ENCODE measurements at regions not wholly inside any gene's neighbourhood (a gene's known extent, or its start where the extent isn't known, plus 50 kb on each side); places are given as distances from the start of the nearest gene placed in this dataset.
"Not testable (repeated sequence)": the region's sequence is repeated elsewhere in the genome, so short reads cannot be mapped to it uniquely, and the experiment has no call there.

- in situ Hi-C loops (cut with HindIII; ENCODE audit: low pct_ligation_motif_present, low pct_unique_long_range_greater_than_20kb, low sequenced_read_pairs): no loop called here
- DNase-seq: no peak
Measured at GRCh38 chr3:139127101-139127500, 82.4 kb upstream of the PRR23C start.

DNA sequence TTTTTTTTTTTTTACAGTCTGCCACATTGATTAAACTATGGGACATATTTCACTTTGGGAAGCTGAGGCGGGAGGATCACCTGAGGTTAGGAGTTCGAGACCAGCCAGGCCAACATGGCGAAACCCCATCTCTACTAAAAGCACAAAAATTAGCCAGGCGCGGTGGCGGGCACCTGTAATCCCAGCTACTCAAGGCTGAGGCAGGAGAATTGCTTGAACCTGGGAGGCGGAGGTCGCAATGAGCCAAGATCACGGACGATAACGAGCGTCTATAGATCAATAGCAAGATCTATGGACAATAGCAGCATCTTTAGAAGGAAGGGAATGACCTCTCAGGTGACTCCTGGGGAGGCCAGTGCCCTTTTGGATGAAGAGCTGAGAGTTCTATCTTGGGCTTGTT, 82.9 kb upstream of the PRR23C start:
- DNase-seq; in situ Hi-C loops (cut with HindIII; ENCODE audit: low pct_ligation_motif_present, low pct_unique_long_range_greater_than_20kb, low sequenced_read_pairs): not testable (repeated sequence)

DNA sequence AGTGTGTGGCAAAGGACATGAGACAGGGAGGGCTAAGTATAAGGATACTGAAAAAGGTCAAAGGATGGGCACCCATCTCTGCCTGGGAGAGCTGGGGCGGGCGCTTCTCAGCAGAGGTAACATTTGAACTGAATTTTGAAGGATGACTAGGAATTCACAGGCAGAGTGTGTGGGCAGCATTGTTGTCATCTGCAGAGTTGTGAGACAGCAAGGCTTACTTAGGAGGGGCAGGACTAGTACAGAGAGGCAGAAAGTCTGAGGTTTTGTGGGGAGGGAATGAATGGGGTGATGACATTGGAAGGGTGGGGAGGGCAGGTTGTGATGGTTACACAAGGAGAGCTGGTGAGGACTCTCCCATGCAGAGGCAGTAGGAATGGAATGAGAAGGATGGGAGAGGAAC, 84.1 kb upstream of the PRR23C start:
- in situ Hi-C loops (cut with HindIII; ENCODE audit: low pct_ligation_motif_present, low pct_unique_long_range_greater_than_20kb, low sequenced_read_pairs): no loop called here
- no peak for DNase-seq

DNA sequence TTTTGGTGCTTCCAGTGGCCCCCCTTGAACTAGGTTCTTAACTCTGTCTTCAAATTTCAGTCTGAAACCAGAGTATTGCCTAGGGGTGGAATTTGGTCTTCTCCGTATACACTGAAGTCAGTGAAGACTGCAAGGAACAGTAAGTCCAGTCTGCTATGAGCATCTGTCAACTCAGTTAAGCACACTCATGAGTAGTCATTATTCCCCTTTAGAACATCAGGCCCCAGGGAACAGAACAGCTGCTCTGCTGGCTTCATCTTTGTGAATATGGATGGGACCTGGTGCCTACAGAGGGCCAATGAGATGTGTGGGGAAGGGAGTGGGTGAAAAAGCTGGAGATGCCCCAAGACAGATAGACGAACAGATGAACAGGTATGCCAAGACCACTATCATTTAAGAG, 85.2 kb upstream of the PRR23C start:
- in situ Hi-C loops (cut with HindIII; ENCODE audit: low pct_ligation_motif_present, low pct_unique_long_range_greater_than_20kb, low sequenced_read_pairs): no loop called here
- no peak for DNase-seq

GRCh38 chr3:139130390-139131140, 85.9 kb upstream of the PRR23C start:
- in situ Hi-C loops (cut with HindIII; ENCODE audit: low pct_ligation_motif_present, low pct_unique_long_range_greater_than_20kb, low sequenced_read_pairs): no loop called here
- no peak for DNase-seq

- no peak for DNase-seq
- in situ Hi-C loops (cut with HindIII; ENCODE audit: low pct_ligation_motif_present, low pct_unique_long_range_greater_than_20kb, low sequenced_read_pairs): no loop called here
Measured at GRCh38 chr3:139131951-139132350, 87.3 kb upstream of the PRR23C start.

GRCh38 chr3:139132976-139133375, 88.3 kb upstream of the PRR23C start:
- DNase-seq: no peak

DNA sequence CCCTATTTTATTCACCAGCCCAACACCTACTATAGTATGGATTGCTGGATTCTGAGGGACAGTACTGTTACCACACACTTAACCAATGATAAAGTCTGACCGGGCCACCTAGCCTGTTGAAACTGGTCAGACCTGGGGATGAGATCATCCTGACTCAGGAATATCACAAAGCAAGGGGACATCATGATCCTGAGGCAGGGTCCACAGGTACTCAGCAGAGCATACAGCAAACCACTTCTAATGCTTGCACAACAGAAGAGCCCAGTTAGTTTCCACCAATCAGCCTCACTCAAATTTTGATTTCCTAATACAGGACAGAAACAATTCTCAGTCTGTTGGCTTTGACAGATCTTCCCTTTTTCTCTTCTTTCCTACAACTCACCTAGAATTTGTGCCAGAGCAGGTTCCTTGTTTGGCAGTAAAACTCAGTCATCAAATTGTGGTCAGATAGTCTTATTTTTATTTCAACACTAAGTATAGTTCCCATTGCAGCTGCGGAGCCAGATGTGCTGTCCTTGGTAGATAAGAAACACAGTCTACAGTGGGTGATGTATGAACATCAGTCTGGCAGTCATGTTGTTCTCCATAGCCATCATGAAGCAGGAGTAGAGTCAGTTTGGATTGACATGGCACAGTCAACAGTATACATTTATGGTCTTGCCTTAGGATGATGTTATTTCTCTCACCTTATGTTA, 90.1 kb upstream of the PRR23C start:
- DNase-seq: no peak

More at GRCh38 chr3:139132976-139133375, 88.3 kb upstream of the PRR23C start:
- in situ Hi-C loops (cut with HindIII; ENCODE audit: low pct_ligation_motif_present, low pct_unique_long_range_greater_than_20kb, low sequenced_read_pairs): no loop called here

DNA sequence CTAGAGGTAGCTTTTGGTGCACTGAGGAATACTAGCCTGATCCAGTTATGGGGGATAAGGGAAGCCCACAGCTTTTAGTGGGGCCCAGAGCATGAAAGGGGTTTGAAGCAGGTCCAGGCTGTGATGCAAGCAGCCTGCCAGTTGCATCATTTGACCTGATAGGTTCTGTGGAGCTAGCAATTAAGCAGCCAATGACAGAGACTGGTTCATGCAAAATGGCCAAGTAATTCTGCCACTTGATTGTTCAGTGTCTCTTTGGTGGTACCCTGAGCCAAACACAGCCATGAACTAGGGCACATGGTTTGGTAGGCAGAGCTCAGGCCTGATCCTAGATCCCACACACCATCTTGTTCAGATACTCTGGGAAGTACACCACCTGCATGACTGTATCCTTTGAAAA, 91.0 kb upstream of the PRR23C start:
- no peak for DNase-seq
- in situ Hi-C loops (cut with HindIII; ENCODE audit: low pct_ligation_motif_present, low pct_unique_long_range_greater_than_20kb, low sequenced_read_pairs): no loop called here

More for the DNA sequence above, 90.1 kb upstream of the PRR23C start:
- in situ Hi-C loops (cut with HindIII; ENCODE audit: low pct_ligation_motif_present, low pct_unique_long_range_greater_than_20kb, low sequenced_read_pairs): no loop called here

DNA sequence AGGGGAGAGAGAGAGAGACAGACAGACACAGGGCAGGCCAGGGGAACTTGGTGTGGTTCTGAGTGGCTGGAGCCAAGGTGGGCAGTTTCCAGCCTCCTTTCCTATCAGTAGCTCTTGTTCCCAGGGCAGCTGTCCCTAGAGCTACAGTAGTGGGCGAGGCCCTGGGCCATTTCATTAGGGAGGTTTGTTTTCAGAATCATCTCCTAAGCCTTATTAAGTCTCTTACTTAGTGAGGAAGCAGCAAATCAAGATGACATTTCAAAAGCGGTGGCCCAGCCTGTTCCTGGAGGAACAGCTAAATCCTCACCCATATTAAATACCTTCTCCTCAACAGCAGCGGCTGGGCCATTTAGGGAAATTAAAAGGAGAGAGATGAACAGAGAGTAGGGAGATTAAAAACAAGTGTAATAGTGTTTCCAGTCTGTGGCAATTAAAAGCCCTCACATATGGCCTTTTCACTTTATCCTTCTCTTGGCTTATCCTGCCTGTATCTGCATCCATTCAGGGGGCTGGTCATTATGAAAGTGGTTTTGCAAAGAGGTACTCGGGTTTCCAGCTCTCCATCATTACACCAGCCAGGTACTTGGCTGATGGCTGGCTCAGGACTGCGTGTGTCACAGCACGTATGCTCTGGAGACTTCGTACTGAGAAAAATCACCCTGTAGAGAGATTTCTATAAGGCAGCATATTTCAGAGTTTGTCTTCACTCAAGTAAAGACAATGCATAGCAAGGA, 91.9 kb upstream of the PRR23C start:
- in situ Hi-C loops (cut with HindIII; ENCODE audit: low pct_ligation_motif_present, low pct_unique_long_range_greater_than_20kb, low sequenced_read_pairs): no loop called here
- DNase-seq: no peak

- DNase-seq: no peak
- in situ Hi-C loops (cut with HindIII; ENCODE audit: low pct_ligation_motif_present, low pct_unique_long_range_greater_than_20kb, low sequenced_read_pairs): no loop called here
Measured at GRCh38 chr3:139140553-139140952, 95.9 kb upstream of the PRR23C start.

- in situ Hi-C loops (cut with HindIII; ENCODE audit: low pct_ligation_motif_present, low pct_unique_long_range_greater_than_20kb, low sequenced_read_pairs); DNase-seq: not testable (repeated sequence)
Measured at GRCh38 chr3:139145980-139146379, 101.3 kb upstream of the PRR23C start.

GRCh38 chr3:139151530-139151929, 106.8 kb upstream of the PRR23C start:
- no peak for DNase-seq
- in situ Hi-C loops (cut with HindIII; ENCODE audit: low pct_ligation_motif_present, low pct_unique_long_range_greater_than_20kb, low sequenced_read_pairs): no loop called here

- in situ Hi-C loops (cut with HindIII; ENCODE audit: low pct_ligation_motif_present, low pct_unique_long_range_greater_than_20kb, low sequenced_read_pairs); DNase-seq: not testable (repeated sequence)
Measured at GRCh38 chr3:139153434-139153833, 108.7 kb upstream of the PRR23C start.

DNA sequence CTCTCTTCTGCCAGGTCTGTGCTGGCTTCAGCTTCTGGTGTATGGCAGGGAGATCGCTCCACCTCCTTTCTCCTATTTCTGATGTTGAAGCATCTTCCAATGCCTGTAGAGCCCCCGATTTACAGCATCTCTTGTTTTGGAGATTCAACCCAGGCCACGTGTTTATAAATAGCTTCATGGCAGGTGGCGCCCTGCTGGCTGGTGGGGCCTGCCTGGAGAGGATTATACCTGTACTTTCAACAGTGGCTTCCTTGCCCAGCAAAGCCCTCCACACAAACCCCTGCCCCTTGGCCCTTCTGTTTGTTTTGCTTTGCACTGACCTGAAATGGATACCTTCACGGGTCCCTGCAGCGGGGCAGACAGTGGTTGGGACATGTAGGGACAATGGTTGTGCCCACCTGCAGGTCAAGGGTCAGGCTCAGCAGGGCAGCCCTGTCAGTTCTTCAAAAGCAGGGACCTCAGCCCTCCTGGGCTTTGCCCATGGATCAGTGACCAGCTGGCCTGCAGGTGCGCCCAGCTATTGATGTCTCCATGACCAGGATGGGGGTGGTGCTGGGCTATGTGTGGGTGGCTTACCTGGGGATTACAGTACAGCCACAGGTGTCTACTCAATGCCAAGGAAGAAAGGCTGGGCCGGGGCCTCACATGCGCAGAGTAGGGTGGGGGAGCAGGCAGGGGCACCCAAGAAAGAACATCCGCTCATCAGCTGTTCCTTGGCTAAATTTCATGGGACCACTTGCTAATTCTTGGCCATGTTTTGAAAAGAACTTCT, 112.7 kb upstream of the PRR23C start:
- in situ Hi-C loops (cut with HindIII; ENCODE audit: low pct_ligation_motif_present, low pct_unique_long_range_greater_than_20kb, low sequenced_read_pairs): no loop called here
- no peak for DNase-seq

DNA sequence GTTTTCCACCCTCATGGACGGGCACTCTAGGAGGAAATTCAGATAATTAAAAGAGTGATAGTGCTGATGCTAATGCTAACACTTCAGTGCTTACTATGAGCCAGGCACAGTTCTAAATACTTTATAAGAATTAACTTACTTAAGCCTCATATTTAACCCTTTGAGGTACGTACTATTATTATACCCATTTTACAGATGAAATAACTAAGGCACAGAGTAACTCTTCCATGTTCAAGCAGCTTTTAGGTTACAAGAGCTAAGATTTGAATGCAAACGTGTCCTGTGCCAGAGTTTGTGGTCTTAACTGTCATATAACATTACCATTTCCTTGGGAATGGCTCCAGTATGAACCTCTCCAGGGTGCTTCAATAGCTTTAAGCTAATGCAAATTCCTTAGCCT, 114.7 kb upstream of the PRR23C start:
- in situ Hi-C loops (cut with HindIII; ENCODE audit: low pct_ligation_motif_present, low pct_unique_long_range_greater_than_20kb, low sequenced_read_pairs): no loop called here
- DNase-seq: no peak

DNA sequence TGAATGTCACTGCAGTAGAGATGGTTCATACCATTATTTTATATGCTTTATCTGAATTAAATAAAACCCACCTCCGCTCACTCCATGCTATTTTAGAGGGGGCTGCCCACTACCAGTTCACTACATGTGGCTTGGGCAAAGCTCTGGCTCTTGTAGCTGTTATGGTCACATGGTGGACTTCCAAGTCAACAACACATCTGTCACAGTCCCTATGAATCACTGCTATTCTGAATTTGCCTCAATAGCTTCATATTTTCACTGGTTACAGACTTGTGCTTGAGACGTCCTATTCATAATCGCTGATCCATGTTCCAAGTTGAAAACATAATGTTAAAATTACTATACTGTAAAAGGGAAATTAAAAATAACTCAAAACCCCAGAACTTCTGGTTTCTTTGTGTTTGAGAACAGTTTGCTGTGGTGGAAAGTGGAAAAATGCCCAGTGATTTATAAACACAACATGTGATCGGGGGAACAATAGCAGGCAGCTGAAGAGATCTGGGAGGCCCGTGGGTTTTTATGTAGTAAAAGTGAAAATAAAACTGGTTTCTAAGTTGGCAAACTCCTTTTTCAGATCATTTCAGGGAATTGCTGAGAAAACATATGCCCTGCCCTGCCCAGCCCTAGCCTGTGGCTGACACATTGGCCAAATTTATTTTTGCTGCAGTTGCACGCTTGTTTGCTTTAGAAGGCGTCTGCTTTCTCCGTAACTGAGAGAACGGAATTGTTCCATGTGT, 128.8 kb upstream of the PRR23C start:
- DNase-seq: no peak
- in situ Hi-C loops (cut with HindIII; ENCODE audit: low pct_ligation_motif_present, low pct_unique_long_range_greater_than_20kb, low sequenced_read_pairs): no loop called here

DNA sequence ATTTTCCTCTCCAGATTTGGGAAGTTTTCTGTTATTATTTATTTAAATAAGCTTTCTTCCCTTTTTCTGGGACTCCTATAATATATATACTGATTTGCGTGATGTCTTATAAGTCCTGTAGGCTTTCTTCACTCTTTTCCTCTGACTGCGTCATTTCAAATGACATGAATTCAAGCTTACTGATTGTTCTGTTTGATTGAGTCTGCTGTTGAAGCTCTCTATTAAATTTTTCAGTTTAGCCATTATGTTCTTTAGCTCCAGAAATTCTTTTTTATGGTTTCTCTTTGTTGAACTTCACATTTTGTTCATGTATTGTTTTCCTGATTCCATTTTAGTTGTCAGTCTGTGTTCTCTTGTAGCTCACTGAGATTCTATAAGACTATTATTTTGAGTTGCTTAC, 135.8 kb upstream of the PRR23C start:
- in situ Hi-C loops (cut with HindIII; ENCODE audit: low pct_ligation_motif_present, low pct_unique_long_range_greater_than_20kb, low sequenced_read_pairs): no loop called here
- no peak for DNase-seq

All from ACHN (cell line).